ENCODE measurements at regions not wholly inside any gene's neighbourhood (a gene's known extent, or its start where the extent isn't known, plus 50 kb on each side); places are given as distances from the start of the nearest gene placed in this dataset.
"Not testable (repeated sequence)": the region's sequence is repeated elsewhere in the genome, so short reads cannot be mapped to it uniquely, and the experiment has no call there.

DNA sequence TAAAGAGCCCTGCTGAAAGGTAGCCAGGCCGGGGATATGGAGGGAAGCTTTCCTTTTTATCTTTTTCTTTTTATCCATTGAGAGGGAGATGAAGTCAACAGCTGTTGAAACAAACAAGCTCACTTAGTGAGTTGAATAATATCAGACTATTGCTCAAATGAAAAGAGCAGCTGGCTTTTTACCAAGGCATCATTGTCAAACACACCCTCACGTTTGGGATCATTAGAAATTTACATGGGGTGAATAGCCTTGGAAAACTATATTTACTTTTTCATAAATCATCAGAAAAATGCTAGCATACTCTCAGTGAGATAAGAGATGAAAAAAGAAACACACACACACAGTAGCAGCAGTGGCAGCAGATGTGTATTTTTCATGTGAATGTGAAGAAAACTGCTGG is 71.5 kb upstream of the HNMT start:
- peak; percentile 92 for DNase-seq

DNA sequence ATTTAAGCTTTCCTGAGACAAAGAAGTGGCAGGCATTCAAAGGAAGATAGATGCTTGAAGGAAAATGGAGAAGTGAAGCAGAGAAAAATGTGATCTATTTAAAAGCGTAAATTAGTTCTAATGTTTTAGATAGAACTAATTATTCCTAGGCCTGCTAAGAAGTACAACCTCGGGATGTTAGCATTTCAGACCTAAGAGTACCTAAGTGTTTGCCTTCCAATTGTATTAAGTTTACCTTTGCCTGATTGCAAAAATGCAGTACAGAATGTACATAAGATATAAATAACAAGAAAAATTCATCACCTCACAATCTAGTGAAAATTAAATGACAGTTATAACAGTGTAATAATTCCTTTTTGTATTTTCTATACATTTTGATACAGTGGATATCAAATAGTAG is 71.1 kb upstream of the HNMT start:
- DNase-seq: peak; percentile 65

DNA sequence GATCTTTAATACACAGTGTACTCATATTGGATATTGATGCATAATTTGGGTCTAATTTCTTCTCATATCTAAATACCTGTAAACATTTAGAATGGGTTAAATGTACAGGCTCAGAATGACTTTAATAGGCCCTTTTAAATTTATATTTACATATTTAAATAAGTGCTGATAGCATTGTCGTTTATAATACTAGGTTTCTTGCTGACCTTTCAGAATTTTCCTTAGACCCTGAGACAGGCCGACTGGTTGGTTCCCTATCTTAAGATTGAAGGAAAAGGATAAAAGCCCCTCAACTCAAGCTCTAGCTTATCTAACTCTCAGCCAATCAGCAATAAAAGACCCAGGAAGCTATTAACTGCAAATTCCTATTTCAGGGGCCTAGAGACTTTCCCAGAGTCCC is 67.8 kb upstream of the HNMT start:
- no peak for DNase-seq

DNA sequence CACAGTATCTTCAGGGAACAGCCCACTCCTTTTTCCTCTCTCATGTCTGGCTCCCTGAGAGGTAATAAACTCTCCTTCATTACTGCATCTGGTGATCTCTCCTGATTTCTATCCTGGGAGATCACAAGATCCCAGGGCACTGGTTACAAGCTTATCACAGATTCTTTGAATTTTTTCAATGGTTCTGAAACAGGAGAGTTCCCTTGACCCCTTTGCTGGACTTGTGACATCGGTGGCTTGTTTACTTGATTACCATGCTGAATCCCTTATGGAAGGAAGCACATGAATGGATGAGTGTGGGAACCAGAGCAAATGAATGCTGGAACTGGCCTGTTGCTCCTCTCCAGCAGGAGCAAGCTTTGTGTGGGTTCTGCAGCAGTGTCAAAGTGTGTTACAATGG is 67.2 kb upstream of the HNMT start:
- no peak for DNase-seq

DNA sequence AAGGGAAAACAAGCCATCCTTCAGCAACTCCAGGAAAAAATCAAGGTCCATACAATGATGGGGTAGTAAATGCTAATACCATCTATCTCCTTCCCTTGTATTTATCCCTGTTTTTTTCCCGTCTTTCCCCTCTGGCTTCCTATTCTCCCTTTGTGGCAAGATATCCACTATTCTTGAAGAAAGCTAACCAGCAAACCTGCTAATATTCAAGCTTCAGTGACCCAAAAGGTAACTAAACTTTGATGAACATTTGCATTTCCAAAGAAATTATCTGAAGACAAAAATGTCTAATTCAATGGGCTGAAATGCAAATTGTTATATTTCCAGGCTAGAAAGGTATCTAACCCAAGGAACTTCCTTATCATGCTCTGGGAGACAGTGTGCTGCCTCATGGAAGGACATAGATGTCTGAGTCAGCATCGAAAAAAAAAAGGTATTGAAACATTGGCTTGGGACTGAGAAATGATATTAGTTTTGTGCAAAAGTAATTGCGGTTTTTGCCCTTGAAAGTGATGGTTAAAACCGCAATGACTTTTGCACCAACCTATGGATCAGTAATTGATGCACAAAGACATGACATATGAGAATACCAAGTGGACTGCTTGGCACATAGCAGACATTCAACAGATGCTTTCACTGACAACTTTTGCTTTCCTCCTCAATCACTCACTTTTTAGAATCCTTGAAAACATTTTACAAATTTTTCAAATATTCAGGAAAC is 63.7 kb upstream of the HNMT start:
- DNase-seq: no peak

DNA sequence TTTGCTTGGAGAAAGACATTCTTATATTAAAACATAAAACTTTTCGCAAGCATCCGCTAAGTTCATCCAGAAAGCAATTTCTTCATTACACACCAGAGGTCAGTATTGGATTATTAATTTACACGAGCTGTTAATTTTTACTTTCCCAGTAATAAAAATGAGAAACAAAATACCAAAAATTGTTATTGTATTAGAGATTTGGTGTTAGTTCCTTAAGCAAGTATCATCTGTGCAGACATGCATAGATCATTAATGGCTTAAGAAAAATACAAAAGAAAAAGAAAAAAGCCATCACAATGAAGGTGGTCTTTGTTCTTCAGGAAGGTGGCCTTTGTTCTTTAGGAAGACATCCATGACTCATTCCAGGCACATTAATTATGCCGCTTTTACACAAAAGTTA is 53.6 kb upstream of the HNMT start:
- no peak for DNase-seq

DNA sequence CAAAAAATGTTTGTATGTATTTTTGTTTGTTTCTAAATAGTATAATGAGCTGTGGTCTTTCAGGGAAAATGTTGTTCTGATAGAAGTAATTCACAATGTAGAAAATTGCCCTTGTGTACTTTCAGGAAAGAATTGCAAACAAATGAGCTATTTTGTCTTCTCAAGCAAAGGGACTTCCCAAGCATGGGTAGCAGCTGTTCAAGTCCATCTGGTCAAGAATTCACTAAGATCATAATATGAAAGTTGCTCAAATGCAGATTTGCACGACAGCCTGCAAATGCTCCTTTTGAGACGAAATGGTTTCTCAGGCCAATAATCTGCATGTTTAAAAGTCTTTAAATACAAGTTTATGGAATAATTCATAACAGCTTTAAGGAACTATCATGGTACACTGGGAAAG is 51.9 kb upstream of the HNMT start:
- DNase-seq: no peak

DNA sequence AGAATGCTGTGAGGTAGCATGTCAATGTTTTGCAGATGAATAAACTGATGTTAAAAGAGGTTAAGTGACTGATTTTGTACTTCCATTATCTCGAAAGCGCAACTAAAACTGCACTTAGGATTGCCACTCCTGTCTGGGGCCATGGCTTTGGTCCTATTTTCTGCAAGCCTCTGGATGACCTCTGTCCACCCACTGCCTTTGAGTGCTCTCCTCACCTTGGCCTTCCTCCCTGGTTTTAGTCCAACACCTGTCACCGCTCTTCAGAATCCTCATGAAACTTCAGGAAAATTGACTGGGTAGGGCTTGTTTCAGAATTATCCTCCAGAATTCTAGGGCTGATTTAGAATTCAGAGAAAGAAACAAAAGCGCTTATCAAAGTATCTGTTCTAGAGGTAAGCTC is 51.1 kb upstream of the HNMT start:
- no peak for DNase-seq

DNA sequence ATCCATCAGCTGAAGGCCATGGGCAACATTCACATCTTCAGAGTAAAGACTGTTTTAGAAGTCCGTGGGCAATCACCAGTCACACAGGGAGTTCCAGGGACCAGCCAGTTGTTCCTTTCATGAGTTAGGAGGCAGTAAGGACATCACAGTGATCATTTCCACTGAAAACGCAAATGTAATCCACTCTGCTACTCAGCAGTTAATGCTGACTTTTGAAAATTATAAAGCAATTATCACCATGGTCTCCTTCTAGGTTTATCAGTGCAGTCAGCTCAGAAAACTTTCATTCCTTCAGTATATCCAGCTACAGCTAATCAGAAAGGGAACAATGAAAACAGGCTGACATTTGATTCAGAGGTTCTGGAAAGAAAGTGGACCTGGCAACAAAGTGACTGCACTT is 50.6 kb upstream of the HNMT start:
- DNase-seq: not testable (repeated sequence)
